ENCODE measurements at regions not wholly inside any gene's neighbourhood (a gene's known extent, or its start where the extent isn't known, plus 50 kb on each side); places are given as distances from the start of the nearest gene placed in this dataset.
"Not testable (repeated sequence)": the region's sequence is repeated elsewhere in the genome, so short reads cannot be mapped to it uniquely, and the experiment has no call there.

GRCh38 chr9:62874745-62875599, 1685.1 kb downstream of the SPATA31A7 start:
- DNase-seq (ENCODE audit: low read depth): not testable (repeated sequence)

DNA sequence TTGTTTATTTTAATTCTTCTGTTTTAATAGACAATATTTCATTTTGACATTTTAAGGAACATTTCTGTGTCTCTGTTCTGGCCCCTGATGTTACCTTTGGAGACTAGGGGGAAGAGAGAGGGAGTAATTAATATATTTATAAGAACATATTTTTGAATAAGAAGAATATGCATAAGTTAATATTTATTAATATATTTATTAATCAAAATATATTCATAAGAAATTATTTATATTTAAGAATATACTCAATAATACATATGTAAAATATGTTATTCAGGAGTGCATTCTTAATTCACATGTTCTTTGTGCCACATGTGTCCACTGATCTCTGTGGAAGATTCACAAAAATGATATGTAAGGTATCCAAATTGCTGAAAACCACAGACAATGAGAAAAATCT, 1687.7 kb downstream of the SPATA31A7 start:
- not testable (repeated sequence) for DNase-seq (ENCODE audit: low read depth)

GRCh38 chr9:62877987-62878386, 1688.2 kb downstream of the SPATA31A7 start:
- DNase-seq (ENCODE audit: low read depth): not testable (repeated sequence)

DNA sequence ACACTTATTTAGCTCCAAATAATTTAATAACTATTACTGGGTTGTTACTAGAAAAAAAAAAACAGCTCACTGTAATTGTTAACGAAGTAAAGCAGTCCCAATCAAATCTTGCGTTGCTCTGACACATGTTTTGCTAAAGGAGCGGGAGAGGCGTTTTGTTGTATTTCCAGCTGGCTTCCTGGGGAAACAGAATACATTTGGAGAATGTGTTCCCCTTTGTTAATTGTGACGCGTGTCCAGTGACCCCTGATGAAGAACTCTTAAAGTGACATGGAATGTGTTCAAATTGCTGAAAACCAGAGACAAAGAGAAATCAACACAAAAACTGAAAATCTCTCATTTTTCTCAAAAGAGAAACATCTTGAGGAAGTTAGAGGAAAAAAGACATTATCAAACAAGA, 1690.6 kb downstream of the SPATA31A7 start:
- not testable (repeated sequence) for DNase-seq (ENCODE audit: low read depth)

- not testable (repeated sequence) for DNase-seq (ENCODE audit: low read depth)
Observed at GRCh38 chr9:62880971-62881370, 1691.1 kb downstream of the SPATA31A7 start.

DNA sequence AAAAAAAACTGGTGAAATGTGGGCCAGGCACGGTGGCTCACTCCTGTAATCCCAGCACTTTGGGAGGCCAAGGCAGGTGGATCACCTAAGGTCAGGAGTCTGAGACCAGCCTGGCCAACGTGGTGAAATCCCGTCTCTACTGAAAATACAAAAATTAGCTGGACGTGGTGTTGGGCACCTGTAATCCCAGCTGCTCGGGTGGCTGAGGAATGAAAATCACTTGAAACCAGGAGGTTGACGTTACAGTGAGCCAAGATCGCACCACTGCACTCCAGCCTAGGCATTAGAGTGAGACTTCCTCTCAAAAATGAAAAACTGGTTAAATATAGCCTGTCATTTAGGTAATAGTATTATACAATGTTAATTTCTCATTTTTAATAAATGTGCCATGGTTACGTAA, 1692.0 kb downstream of the SPATA31A7 start:
- DNase-seq (ENCODE audit: low read depth): not testable (repeated sequence)

- not testable (repeated sequence) for DNase-seq (ENCODE audit: low read depth)
Observed at GRCh38 chr9:62882717-62883116, 1692.9 kb downstream of the SPATA31A7 start.

DNA sequence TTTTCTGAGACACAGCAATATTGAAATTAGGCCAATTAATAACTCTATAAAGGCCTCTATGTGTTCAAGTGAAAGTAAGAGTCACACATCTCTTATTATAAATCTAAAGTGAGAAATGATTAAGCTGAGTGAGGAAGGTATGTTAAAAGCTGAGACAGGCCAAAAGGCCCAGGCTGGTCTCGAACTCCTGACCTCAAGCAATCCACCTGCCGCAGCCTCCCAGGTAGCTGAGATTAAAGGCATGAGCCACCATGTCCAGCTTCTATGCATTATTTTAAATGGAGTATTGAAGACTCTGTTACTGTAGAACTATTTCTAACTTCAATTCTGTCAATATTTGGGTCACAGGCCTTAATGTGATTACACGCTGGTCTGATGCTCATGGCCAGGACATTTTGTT, 1706.9 kb downstream of the SPATA31A7 start:
- not testable (repeated sequence) for DNase-seq (ENCODE audit: low read depth)

- peak; percentile 55 for DNase-seq (ENCODE audit: low read depth)
Observed at GRCh38 chr9:62897411-62898225, 1707.8 kb downstream of the SPATA31A7 start.

GRCh38 chr9:62899666-62900065, 1709.8 kb downstream of the SPATA31A7 start:
- DNase-seq (ENCODE audit: low read depth): not testable (repeated sequence)

GRCh38 chr9:62904061-62904460, 1714.2 kb downstream of the SPATA31A7 start:
- DNase-seq (ENCODE audit: low read depth): not testable (repeated sequence)

DNA sequence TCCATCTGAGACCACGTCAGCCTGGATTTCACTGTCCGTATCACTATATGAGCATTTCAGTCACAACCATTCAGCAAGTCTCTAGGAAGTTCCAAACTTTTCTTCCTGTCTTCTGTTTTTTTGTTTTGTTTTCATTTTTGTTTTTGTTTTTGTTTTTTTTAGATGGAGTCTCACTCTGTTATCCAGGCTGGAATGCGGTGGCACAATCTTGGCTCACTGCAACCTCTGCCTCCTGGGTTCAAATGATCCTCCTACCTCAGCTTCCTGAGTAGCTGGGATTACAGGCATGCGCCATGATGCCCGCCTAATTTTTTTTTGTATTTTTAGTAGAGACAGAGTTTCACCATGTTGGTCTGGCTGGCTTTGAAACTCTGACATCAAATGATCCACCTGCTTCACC, 1715.9 kb downstream of the SPATA31A7 start:
- not testable (repeated sequence) for DNase-seq (ENCODE audit: low read depth)

GRCh38 chr9:62907866-62908265, 1718.0 kb downstream of the SPATA31A7 start:
- DNase-seq (ENCODE audit: low read depth): not testable (repeated sequence)

- DNase-seq (ENCODE audit: low read depth): not testable (repeated sequence)
Observed at GRCh38 chr9:62908271-62908670, 1718.4 kb downstream of the SPATA31A7 start.

GRCh38 chr9:62909447-62909846, 1719.6 kb downstream of the SPATA31A7 start:
- DNase-seq (ENCODE audit: low read depth): not testable (repeated sequence)

DNA sequence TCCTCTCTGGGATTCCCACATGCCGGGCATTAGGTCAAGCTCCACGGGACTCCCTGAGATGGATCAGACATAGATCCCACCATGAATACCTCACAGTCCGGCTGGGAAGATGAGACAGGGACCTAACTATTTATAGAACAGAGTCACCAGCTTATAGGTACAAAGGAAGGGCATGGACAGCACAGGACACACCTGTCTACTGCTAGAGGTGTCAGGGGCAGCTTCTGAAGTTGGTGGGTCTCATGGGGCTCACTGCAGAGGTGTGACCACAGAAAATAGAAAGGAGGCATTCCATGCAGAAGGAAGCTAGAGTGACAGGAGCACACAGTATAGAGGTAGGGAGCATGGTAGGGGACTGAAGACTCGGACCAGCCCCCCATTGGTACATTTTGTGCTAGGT, 1722.4 kb downstream of the SPATA31A7 start:
- DNase-seq (ENCODE audit: low read depth): not testable (repeated sequence)

GRCh38 chr9:62915168-62915567, 1725.3 kb downstream of the SPATA31A7 start:
- not testable (repeated sequence) for DNase-seq (ENCODE audit: low read depth)

- not testable (repeated sequence) for DNase-seq (ENCODE audit: low read depth)
Observed at GRCh38 chr9:62915661-62916060, 1725.8 kb downstream of the SPATA31A7 start.

DNA sequence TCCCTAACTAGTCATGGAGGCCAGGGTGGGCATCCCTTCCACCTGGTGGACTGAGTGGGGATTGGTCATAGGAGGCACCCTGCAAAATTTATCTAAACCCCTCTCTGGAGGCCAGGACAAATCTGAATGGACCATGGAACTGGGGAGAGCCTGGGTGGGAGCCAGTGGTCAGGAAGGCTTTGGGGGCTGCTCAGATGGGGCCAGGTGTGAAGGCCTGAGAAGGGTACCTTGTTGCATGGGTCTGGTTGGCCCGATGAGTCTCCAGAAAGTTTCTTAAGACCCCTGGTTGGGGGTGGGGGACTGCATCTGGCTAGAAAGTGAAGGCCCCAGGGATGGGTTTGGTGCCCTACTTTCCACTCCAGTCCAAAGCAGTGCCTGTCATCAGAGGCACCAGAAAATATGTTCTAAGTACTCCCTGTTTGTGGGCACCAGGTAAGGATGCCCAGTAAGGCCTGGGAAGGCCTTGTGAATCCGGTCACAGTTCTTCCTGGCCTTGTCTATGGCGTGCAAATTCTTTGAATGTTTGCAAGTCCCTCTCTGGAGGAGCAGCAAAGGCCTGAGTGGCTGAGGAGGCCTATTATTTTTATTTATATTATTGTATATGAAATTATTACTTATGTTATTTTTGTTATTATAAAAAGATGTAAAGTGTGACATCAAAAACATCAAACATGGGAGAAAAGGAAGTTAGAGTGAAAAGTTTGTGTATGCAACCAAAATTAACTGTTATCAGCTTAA, 1729.0 kb downstream of the SPATA31A7 start:
- DNase-seq (ENCODE audit: low read depth): not testable (repeated sequence)

DNA sequence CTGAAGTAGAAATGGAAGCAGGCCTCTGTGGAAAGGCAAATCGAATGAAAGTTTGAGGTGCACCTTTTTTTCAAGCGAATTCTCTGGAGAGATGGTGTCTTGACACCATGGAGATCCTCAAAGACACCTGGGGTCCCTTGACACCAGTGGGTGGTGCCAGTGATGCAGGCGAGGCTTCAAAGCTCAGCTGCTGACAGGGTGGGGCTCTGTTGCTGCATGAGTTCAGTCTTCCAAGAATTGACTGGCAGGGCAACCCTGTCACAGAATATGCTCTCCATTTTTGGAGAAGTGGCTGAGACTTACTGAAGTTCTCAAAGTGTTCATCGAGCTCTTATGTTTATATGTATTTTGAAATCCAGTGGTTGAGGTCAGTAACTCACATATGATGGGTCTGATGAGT, 1741.6 kb downstream of the SPATA31A7 start:
- DNase-seq (ENCODE audit: low read depth): not testable (repeated sequence)

- not testable (repeated sequence) for DNase-seq (ENCODE audit: low read depth)
Observed at GRCh38 chr9:62952840-62953239, 1763.0 kb downstream of the SPATA31A7 start.

All from activated T-helper 1 cell treated with Interleukin-2 at 50 U/mL for 16 hours (primary cell).